GM12892 (cell line): ENCODE measurements at regions not wholly inside any gene's neighbourhood (a gene's known extent, or its start where the extent isn't known, plus 50 kb on each side); places are given as distances from the start of the nearest gene placed in this dataset.

Experiments
- POLR2A ChIP-seq: IDR thresholded peaks from 2 replicates; pipeline ENCODE4 v1.6.1; 2011; ENCODE audit warnings: low read depth, low read length, control low read depth
- POLR2AphosphoS5 ChIP-seq: IDR thresholded peaks from 2 replicates; pipeline ENCODE4 v1.6.1; 2011; ENCODE audit warnings: low read depth, low read length, control low read depth

GRCh38 chr7:42587806-42588205, 324.1 kb downstream of the C7orf25 start:
- no peak for TF ChIP-seq POLR2A
- TF ChIP-seq POLR2AphosphoS5: no peak
